ENCODE measurements at regions not wholly inside any gene's neighbourhood (a gene's known extent, or its start where the extent isn't known, plus 50 kb on each side); places are given as distances from the start of the nearest gene placed in this dataset.

DNA sequence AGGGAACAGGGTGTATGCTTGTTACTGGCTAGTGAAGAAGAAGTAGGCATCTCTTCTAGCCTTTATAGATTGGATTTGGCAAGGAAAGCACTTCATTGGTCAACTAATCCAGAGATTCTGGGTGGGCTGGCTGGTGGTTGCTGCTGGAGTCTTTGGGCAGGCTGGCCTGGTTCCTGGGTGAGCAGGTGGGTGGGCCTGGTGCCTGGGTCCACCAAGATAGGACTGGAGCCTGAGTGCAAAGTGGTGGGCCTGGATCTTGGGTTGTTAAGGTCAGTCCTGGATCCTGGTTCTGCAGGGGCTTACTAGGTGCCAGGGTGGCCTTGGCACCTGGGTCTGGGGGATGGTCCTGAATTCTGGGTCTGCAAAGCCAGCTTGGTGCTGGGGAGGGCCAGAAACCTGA lies 482.4 kb upstream of the GHITM start:
- TF ChIP-seq CTCF (IDR thresholded peaks at IDR 0.05; ENCODE audit: extremely low read depth in 1 of 2, insufficient read depth in 1 of 2, low read depth in 1 of 2, low read length in 2 of 2) (no peak), EZH2 (IDR thresholded peaks at IDR 0.05; ENCODE audit: borderline replicate concordance, low read depth, low read length, severe bottlenecking) (no peak)

Data from endothelial cell of umbilical vein (primary cell).